GM12873 (cell line): ENCODE measurements at regions not wholly inside any gene's neighbourhood (a gene's known extent, or its start where the extent isn't known, plus 50 kb on each side); places are given as distances from the start of the nearest gene placed in this dataset.

ENCODE experiments used
- CTCF ChIP-seq: IDR thresholded peaks from 2 replicates; pipeline ENCODE4 v1.5.1; 2012; ENCODE audit warnings: low read depth, mild to moderate bottlenecking, moderate library complexity, low read length, control low read depth; ENCODE audit not compliant: insufficient read depth; ENCODE audit errors: missing control alignments

- TF ChIP-seq CTCF: no peak
These were observed 95.7 kb downstream of the EMX2 start for GRCh38 chr10:117638200-117638599.

GRCh38 chr10:117638664-117639200, 96.2 kb downstream of the EMX2 start:
- TF ChIP-seq CTCF: no peak

DNA sequence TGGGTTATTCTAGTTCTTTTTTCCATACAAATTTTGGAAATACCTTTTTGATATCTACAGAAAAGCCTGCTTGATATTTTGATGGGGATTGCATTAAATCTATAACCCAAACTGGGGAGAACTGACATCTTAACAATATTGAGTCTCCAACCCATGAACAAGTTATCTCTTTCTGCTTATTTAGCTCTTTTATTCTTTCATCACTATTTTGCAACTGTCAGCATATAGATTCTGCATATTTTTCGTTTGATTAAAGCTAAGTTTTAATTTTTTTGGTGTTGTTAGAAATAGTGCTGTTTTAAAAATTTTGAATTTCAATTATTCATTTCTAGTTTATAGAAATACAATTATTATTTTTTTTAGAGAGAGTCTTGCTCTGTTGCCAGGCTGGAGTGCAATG, 97.9 kb downstream of the EMX2 start:
- TF ChIP-seq CTCF: no peak

GRCh38 chr10:117646718-117647117, 104.2 kb downstream of the EMX2 start:
- TF ChIP-seq CTCF: no peak

DNA sequence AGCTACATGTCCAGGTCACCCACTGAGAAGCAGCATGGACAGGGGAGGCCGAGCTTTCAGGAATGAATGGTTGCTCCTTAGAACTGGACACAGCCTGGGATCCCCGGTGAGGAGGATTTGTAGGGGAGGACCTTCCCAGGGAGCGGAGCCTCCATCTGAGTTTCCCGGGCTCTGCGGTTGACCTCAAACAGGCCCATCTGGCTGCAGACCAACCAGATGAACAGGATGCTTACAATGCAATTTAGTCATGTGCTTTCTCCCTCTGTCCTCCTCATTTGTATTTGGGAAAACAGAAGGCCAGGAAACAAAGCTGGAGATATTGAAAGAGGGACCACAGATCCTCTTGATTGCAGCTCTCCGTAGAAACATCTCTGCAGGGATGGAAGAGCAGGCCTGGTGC, 104.8 kb downstream of the EMX2 start:
- no peak for TF ChIP-seq CTCF

GRCh38 chr10:117651121-117651520, 108.6 kb downstream of the EMX2 start:
- TF ChIP-seq CTCF: no peak

- no peak for TF ChIP-seq CTCF
These were observed 110.0 kb downstream of the EMX2 start for GRCh38 chr10:117652228-117653169.
